ENCODE measurements at regions not wholly inside any gene's neighbourhood (a gene's known extent, or its start where the extent isn't known, plus 50 kb on each side); places are given as distances from the start of the nearest gene placed in this dataset.
"Not testable (repeated sequence)": the region's sequence is repeated elsewhere in the genome, so short reads cannot be mapped to it uniquely, and the experiment has no call there.

- DNase-seq: no peak
Measured at GRCh38 chr5:51802551-51803184, 419.4 kb downstream of the ISL1 start.

- no peak for DNase-seq
Measured at GRCh38 chr5:51806677-51807076, 423.4 kb downstream of the ISL1 start.

- no peak for DNase-seq
Measured at GRCh38 chr5:51810592-51810991, 427.3 kb downstream of the ISL1 start.

GRCh38 chr5:51811883-51812471 lies 428.7 kb downstream of the ISL1 start:
- no peak for DNase-seq

- not testable (repeated sequence) for DNase-seq
Measured at GRCh38 chr5:51814817-51815216, 431.6 kb downstream of the ISL1 start.

- no peak for DNase-seq
Measured at GRCh38 chr5:51816427-51816826, 433.2 kb downstream of the ISL1 start.

- DNase-seq: no peak
Measured at GRCh38 chr5:51821697-51822096, 438.4 kb downstream of the ISL1 start.

- no peak for DNase-seq
Measured at GRCh38 chr5:51829230-51829629, 446.0 kb downstream of the ISL1 start.

- no peak for DNase-seq
Measured at GRCh38 chr5:51829691-51830090, 446.4 kb downstream of the ISL1 start.

GRCh38 chr5:51832934-51833470 lies 449.8 kb downstream of the ISL1 start:
- DNase-seq: no peak

GRCh38 chr5:51838459-51838858 lies 455.2 kb downstream of the ISL1 start:
- DNase-seq: no peak

- no peak for DNase-seq
Measured at GRCh38 chr5:51843893-51844292, 460.6 kb downstream of the ISL1 start.

- DNase-seq: no peak
Measured at GRCh38 chr5:51846015-51846414, 462.8 kb downstream of the ISL1 start.

- no peak for DNase-seq
Measured at GRCh38 chr5:51859624-51860023, 476.4 kb downstream of the ISL1 start.

- no peak for DNase-seq
Measured at GRCh38 chr5:51860532-51861018, 477.3 kb downstream of the ISL1 start.

GRCh38 chr5:51872144-51872543 lies 488.9 kb downstream of the ISL1 start:
- no peak for DNase-seq

- no peak for DNase-seq
Measured at GRCh38 chr5:51881901-51882300, 498.7 kb downstream of the ISL1 start.

GRCh38 chr5:51882647-51883046 lies 499.4 kb downstream of the ISL1 start:
- no peak for DNase-seq

- no peak for DNase-seq
Measured at GRCh38 chr5:51889703-51890102, 506.5 kb downstream of the ISL1 start.

- no peak for DNase-seq
Measured at GRCh38 chr5:51890435-51891116, 507.3 kb downstream of the ISL1 start.

GRCh38 chr5:51892680-51893079 lies 509.4 kb downstream of the ISL1 start:
- DNase-seq: no peak

- no peak for DNase-seq
Measured at GRCh38 chr5:51895834-51896233, 512.6 kb downstream of the ISL1 start.

GRCh38 chr5:51902512-51902911 lies 519.3 kb downstream of the ISL1 start:
- DNase-seq: no peak

Measured in skin of body (tissue), 1 donor.